Activated CD4-positive, alpha-beta T cell treated with anti-CD3 and anti-CD28 coated beads for 36 hours (primary cell): ENCODE measurements at regions not wholly inside any gene's neighbourhood (a gene's known extent, or its start where the extent isn't known, plus 50 kb on each side); places are given as distances from the start of the nearest gene placed in this dataset.

Experiments
- ATAC-seq: fragments of 200-7000 bp; cut with Tn5 transposase; one replicate; pipeline ENCODE4 v1.10.0; 2021; ENCODE audit warnings: mild to moderate bottlenecking, moderate library complexity
- CTCF ChIA-PET: fragments of 350-600 bp; sonication (Branson Sonifier 250); formaldehyde crosslinking; loops from one replicate; lab custom pipeline; 2021; ENCODE audit warnings: antibody characterized with exemption; lab: Charles Lee
- POLR2A ChIA-PET: fragments of 350-600 bp; sonication (Branson Sonifier 250); formaldehyde crosslinking; loops from one replicate; lab custom pipeline; 2021; ENCODE audit warnings: antibody characterized with exemption, inconsistent platforms; lab: Charles Lee
- DNase-seq: peaks from one replicate; pipeline ENCODE4 v3.0.0-alpha.2; 2020
- H3K27ac Mint-ChIP-seq: one replicate; pipeline ENCODE4 v1.8.0; 2021; ENCODE audit warnings: mixed read lengths
- H3K27me3 Mint-ChIP-seq: one replicate; pipeline ENCODE4 v1.8.0; 2021; ENCODE audit warnings: mixed read lengths
- H3K36me3 Mint-ChIP-seq: one replicate; pipeline ENCODE4 v1.8.0; 2021; ENCODE audit warnings: low read depth, mixed read lengths
- H3K4me1 Mint-ChIP-seq: one replicate; pipeline ENCODE4 v1.8.0; 2021; ENCODE audit warnings: mixed read lengths
- H3K4me3 Mint-ChIP-seq: one replicate; pipeline ENCODE4 v1.8.0; 2021; ENCODE audit warnings: mild to moderate bottlenecking, moderate library complexity, mixed read lengths
- H3K9me3 Mint-ChIP-seq: one replicate; pipeline ENCODE4 v1.8.0; 2021; ENCODE audit warnings: low read depth, mixed read lengths
- intact Hi-C, 2 experiments: fragments of 100-400 bp; cut with DNase I in 1 of 2; cut with micrococcal nuclease in 1 of 2; formaldehyde crosslinking; loops; one replicate each; pipeline versions ENCODE4 v1.14.2 to v1.15.1; 2022 to 2024; cut with DNase I, micrococcal nuclease

DNA sequence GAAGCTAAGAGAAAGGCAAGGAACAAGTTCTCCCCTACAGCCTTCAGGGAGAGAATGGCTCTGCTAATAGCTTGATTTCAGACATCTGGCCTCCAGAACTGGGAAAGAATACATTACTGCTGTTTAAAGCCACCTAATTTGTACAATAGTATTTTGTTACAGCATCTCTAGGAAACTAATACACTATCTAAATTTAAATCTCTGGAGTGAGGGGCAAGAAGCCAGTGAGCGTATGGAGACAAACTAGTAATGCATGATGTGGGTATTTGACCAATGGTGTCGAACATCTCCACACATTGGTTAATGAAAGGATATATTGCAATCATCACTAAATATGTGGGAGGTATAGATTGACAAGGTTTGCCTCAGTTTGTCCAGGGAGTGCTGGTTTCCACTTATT is 451.5 kb downstream of the EPM2A start:
- H3K27me3 Mint-ChIP-seq = peaks cover 5% of the 10 kb centered on the region
- no peaks in the 10 kb centered on the region for H3K9me3 Mint-ChIP-seq
- no peaks in the 10 kb centered on the region for H3K4me1 Mint-ChIP-seq
- ChIA-PET CTCF (no interaction called here), POLR2A (no interaction called here)
- H3K4me3 Mint-ChIP-seq = no peak overlapping the region
- DNase-seq = no peak
- intact Hi-C loops = no loop called here
- H3K36me3 Mint-ChIP-seq = no peaks in the 10 kb centered on the region
- no peak for ATAC-seq
- no peak overlapping the region for H3K27ac Mint-ChIP-seq

- Mint-ChIP-seq H3K9me3 (no peaks in the 10 kb centered on the region), H3K27me3 (peaks cover 5% of the 10 kb centered on the region)
- no peak for ATAC-seq
Measured at GRCh38 chr6:145286916-145287315, 448.4 kb downstream of the EPM2A start.

GRCh38 chr6:145289573-145289972 is 445.7 kb downstream of the EPM2A start:
- H3K36me3 Mint-ChIP-seq = no peaks in the 10 kb centered on the region
- no peak overlapping the region for H3K4me3 Mint-ChIP-seq
- intact Hi-C loops = no loop called here
- DNase-seq = no peak
- H3K9me3 Mint-ChIP-seq = no peaks in the 10 kb centered on the region
- no peaks in the 10 kb centered on the region for H3K4me1 Mint-ChIP-seq
- no peak overlapping the region for H3K27ac Mint-ChIP-seq
- no peak for ATAC-seq
- POLR2A ChIA-PET = no interaction called here
- CTCF ChIA-PET = no interaction called here
- no peaks in the 10 kb centered on the region for H3K27me3 Mint-ChIP-seq

More at GRCh38 chr6:145286916-145287315, 448.4 kb downstream of the EPM2A start:
- intact Hi-C loops = no loop called here
- CTCF ChIA-PET = no interaction called here
- no peak for DNase-seq
- Mint-ChIP-seq H3K4me3 (no peak overlapping the region), H3K4me1 (no peaks in the 10 kb centered on the region), H3K27ac (no peak overlapping the region), H3K36me3 (no peaks in the 10 kb centered on the region)
- POLR2A ChIA-PET = no interaction called here

- Mint-ChIP-seq H3K27me3 (no peaks in the 10 kb centered on the region), H3K4me1 (no peaks in the 10 kb centered on the region), H3K4me3 (no peak overlapping the region), H3K27ac (no peak overlapping the region), H3K9me3 (no peaks in the 10 kb centered on the region), H3K36me3 (no peaks in the 10 kb centered on the region)
- POLR2A ChIA-PET = no interaction called here
- DNase-seq = no peak
- CTCF ChIA-PET = no interaction called here
- intact Hi-C loops = no loop called here
- no peak for ATAC-seq
Measured at GRCh38 chr6:145290122-145290521, 445.2 kb downstream of the EPM2A start.

- H3K9me3 Mint-ChIP-seq = no peaks in the 10 kb centered on the region
- H3K27me3 Mint-ChIP-seq = no peaks in the 10 kb centered on the region
- no peak overlapping the region for H3K27ac Mint-ChIP-seq
- intact Hi-C loops = no loop called here
- DNase-seq (no peak), ATAC-seq (no peak)
- H3K4me3 Mint-ChIP-seq = no peak overlapping the region
- H3K4me1 Mint-ChIP-seq = no peaks in the 10 kb centered on the region
- H3K36me3 Mint-ChIP-seq = no peaks in the 10 kb centered on the region
- ChIA-PET CTCF (no interaction called here), POLR2A (no interaction called here)
Measured at GRCh38 chr6:145292066-145292465, 443.3 kb downstream of the EPM2A start.

DNA sequence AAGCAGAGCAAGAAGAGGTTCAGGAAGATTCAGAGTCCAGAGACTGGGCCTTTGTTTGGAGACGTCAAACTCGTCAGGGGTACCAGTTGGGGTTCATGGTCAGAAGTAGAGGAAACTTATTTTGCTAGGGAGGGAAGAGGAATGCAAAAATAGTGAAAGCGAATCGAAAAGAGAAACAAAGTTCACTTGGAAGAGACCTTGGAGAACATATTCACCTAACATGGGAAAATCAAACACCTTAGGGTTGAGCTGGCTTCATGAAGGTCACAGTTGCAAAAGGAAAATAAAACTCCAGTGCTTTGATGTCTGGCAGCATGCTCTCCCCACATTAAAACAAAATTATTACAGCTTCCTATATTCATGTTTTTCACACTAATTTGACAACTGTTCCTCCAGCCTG is 440.4 kb downstream of the EPM2A start:
- ATAC-seq = no peak

DNA sequence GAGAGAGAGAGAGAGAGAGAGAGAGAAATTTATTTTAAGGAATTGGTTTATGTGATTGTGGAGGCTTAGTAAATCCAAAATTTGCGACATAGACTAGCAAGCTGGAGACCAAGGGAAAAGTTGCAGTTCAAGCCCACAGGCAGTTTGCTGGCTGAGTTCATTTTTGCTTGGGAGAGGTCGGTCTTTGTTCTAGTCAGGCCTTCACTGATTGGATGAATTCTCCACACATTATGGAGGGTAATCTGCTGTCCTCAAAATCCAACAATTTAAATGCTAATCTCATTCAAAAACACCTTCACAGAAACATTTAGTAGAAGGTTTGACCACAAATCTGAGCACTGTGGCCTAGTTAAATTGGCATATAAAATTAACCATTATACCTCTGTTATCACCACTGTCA is 439.6 kb downstream of the EPM2A start:
- no peaks in the 10 kb centered on the region for H3K36me3 Mint-ChIP-seq
- ATAC-seq = no peak
- no peaks in the 10 kb centered on the region for H3K4me1 Mint-ChIP-seq
- H3K27ac Mint-ChIP-seq = no peak overlapping the region
- CTCF ChIA-PET = no interaction called here
- POLR2A ChIA-PET = no interaction called here
- DNase-seq = no peak
- no peaks in the 10 kb centered on the region for H3K27me3 Mint-ChIP-seq
- no peak overlapping the region for H3K4me3 Mint-ChIP-seq
- H3K9me3 Mint-ChIP-seq = no peaks in the 10 kb centered on the region
- intact Hi-C loops = no loop called here

More for the DNA sequence above, 440.4 kb downstream of the EPM2A start:
- H3K9me3 Mint-ChIP-seq = no peaks in the 10 kb centered on the region
- no peaks in the 10 kb centered on the region for H3K27me3 Mint-ChIP-seq
- no peak overlapping the region for H3K4me3 Mint-ChIP-seq
- H3K36me3 Mint-ChIP-seq = no peaks in the 10 kb centered on the region
- intact Hi-C loops = no loop called here
- no peaks in the 10 kb centered on the region for H3K4me1 Mint-ChIP-seq
- no peak overlapping the region for H3K27ac Mint-ChIP-seq
- ChIA-PET CTCF (no interaction called here), POLR2A (no interaction called here)
- DNase-seq = no peak

- H3K4me1 Mint-ChIP-seq = no peaks in the 10 kb centered on the region
- CTCF ChIA-PET = no interaction called here
Measured at GRCh38 chr6:145305670-145306069, 429.6 kb downstream of the EPM2A start.

DNA sequence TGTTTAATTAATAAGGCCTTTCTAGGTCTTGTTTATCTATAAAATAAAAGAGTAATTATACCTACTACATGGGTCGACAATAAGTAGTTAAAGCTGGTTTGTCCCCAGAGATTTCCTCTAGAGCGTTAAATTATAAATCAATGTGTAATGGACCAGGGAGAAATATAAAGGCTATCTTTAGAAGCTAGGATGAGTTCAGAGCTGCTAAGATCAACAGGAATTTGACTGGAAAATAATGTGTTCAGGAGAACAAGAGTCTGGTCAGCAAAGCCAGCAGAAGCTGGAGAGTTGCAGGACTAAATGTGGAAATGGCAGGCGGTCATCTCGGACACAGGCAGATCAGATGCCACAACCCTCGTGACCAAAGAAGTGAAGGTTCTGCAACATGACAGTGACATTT is 428.8 kb downstream of the EPM2A start:
- CTCF ChIA-PET = no interaction called here
- POLR2A ChIA-PET = no interaction called here
- ATAC-seq (no peak), DNase-seq (no peak)
- Mint-ChIP-seq H3K4me1 (no peaks in the 10 kb centered on the region), H3K4me3 (no peak overlapping the region), H3K9me3 (no peaks in the 10 kb centered on the region), H3K27ac (no peak overlapping the region), H3K27me3 (peaks cover 4% of the 10 kb centered on the region), H3K36me3 (no peaks in the 10 kb centered on the region)
- intact Hi-C loops = no loop called here

More at GRCh38 chr6:145305670-145306069, 429.6 kb downstream of the EPM2A start:
- intact Hi-C loops = no loop called here
- H3K36me3 Mint-ChIP-seq = no peaks in the 10 kb centered on the region
- DNase-seq = no peak
- H3K4me3 Mint-ChIP-seq = no peak overlapping the region
- H3K9me3 Mint-ChIP-seq = no peaks in the 10 kb centered on the region
- H3K27ac Mint-ChIP-seq = no peak overlapping the region
- H3K27me3 Mint-ChIP-seq = peaks cover 2% of the 10 kb centered on the region
- POLR2A ChIA-PET = no interaction called here
- ATAC-seq = no peak

DNA sequence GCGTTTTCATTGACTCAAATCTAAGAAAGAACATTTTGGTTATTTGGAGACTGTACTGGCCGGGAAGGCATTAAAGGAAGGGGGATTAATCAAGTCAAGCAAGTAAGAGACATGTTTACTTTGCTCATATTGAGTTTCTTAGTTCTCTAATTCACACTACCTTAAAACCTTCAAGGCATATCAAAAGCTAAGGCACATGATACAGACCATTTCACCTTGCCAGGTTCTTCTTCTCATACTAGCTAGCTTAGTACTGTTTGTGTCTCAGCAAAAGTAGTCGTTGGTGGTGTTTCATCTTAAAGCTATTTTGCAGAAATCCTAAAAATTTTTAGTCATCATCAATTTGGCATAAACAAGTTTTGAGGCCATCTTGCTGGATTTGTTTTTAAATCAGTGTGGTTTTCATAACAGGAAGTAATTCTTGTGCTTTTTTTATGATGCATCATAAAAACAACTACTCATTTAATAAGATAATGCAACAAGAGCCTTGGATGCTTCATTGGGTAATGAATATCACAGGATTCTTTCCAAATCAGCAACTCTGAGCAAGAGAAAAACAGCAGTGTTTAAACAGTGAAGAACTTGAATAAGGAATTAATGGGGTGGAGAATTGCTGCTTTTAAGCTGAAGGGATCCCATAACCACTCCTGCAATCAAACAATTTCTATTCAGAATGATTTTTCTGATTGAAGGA is 425.3 kb downstream of the EPM2A start:
- Mint-ChIP-seq H3K4me3 (no peak overlapping the region), H3K36me3 (no peaks in the 10 kb centered on the region), H3K9me3 (no peaks in the 10 kb centered on the region), H3K4me1 (no peaks in the 10 kb centered on the region), H3K27ac (no peak overlapping the region), H3K27me3 (peaks cover 4% of the 10 kb centered on the region)
- ATAC-seq (no peak), DNase-seq (no peak)
- CTCF ChIA-PET = no interaction called here
- intact Hi-C loops = no loop called here
- POLR2A ChIA-PET = no interaction called here

- intact Hi-C loops = no loop called here
- ChIA-PET CTCF (no interaction called here), POLR2A (no interaction called here)
- no peaks in the 10 kb centered on the region for H3K4me1 Mint-ChIP-seq
- no peak for ATAC-seq
- DNase-seq = no peak
- H3K27me3 Mint-ChIP-seq = peaks cover 2% of the 10 kb centered on the region
- H3K9me3 Mint-ChIP-seq = no peaks in the 10 kb centered on the region
- H3K4me3 Mint-ChIP-seq = no peak overlapping the region
- H3K27ac Mint-ChIP-seq = no peak overlapping the region
- H3K36me3 Mint-ChIP-seq = no peaks in the 10 kb centered on the region
Measured at GRCh38 chr6:145312481-145312880, 422.8 kb downstream of the EPM2A start.

GRCh38 chr6:145313041-145313855 is 422.1 kb downstream of the EPM2A start:
- no peaks in the 10 kb centered on the region for H3K9me3 Mint-ChIP-seq
- H3K4me1 Mint-ChIP-seq = no peaks in the 10 kb centered on the region
- no peak overlapping the region for H3K4me3 Mint-ChIP-seq
- DNase-seq (no peak), ATAC-seq (no peak)
- ChIA-PET POLR2A (no interaction called here), CTCF (interaction anchor here (0.5 kb wide), 1 partner anchor 905 kb away, joined by 3 read pairs; no protein-coding TSS in a partner anchor)
- intact Hi-C loops = no loop called here
- peaks cover 5% of the 10 kb centered on the region for H3K27me3 Mint-ChIP-seq
- no peaks in the 10 kb centered on the region for H3K36me3 Mint-ChIP-seq
- H3K27ac Mint-ChIP-seq = no peak overlapping the region
